Endothelial cell of umbilical vein (primary cell): ENCODE measurements at regions not wholly inside any gene's neighbourhood (a gene's known extent, or its start where the extent isn't known, plus 50 kb on each side); places are given as distances from the start of the nearest gene placed in this dataset.

ENCODE experiments used
- BruUV-seq: library from RNA; stranded (reverse); fragments of 400-500 nt; replicated peaks from 2 replicates; lab custom pipeline; 2021; lab: Mats Ljungman, UMichigan
- CTCF ChIA-PET: fragments of 300-600, 350-600 bp; sonication (Branson Sonifier 250); formaldehyde crosslinking; loops from one replicate; lab custom pipeline; 2021; ENCODE audit warnings: antibody characterized with exemption, inconsistent platforms; lab: Charles Lee
- POLR2A ChIA-PET: fragments of 300-600, 350-600 bp; sonication (Branson Sonifier 250); formaldehyde crosslinking; loops from one replicate; lab custom pipeline; 2021; ENCODE audit warnings: antibody characterized with exemption, inconsistent platforms; lab: Charles Lee
- DNase-seq: peaks from one replicate; pipeline ENCODE4 v3.0.0-alpha.2; 2011; ENCODE audit warnings: low read depth, low spot score
- FAIRE-seq: peaks from 2 replicates; lab custom pipeline; 2011; peaks lifted over from hg19 to GRCh38; lab: Jason Lieb, UNC
- H2AFZ ChIP-seq: 2 replicates; pipeline ENCODE4 v1.6.0; 2012; ENCODE audit warnings: low read depth, low read length, control low read depth, inconsistent platforms
- H3K27ac ChIP-seq: 2 replicates; pipeline ENCODE4 v1.5.1; 2011; ENCODE audit warnings: low read depth, mild to moderate bottlenecking, control low read depth, low read length, moderate library complexity; ENCODE audit not compliant: insufficient read depth
- H3K27me3 ChIP-seq, 2 experiments: 2 replicates each; pipeline versions ENCODE4 v1.6.0 to v1.6.1; 2011; ENCODE audit warnings: low read length in 2 of 2, mixed read lengths in 1 of 2; ENCODE audit not compliant: control insufficient read depth in 2 of 2, insufficient read depth in 2 of 2
- H3K36me3 ChIP-seq, 2 experiments: 2 replicates in 1 of 2; 3 replicates in 1 of 2; pipeline ENCODE4 v1.5.1; 2011; ENCODE audit warnings: low read length in 2 of 2, mild to moderate bottlenecking in 1 of 2, moderate library complexity in 1 of 2; ENCODE audit not compliant: control insufficient read depth in 2 of 2, insufficient read depth in 2 of 2; ENCODE audit errors: extremely low read depth in 1 of 2
- H3K4me1 ChIP-seq: 3 replicates; pipeline ENCODE4 v1.5.1; 2011; ENCODE audit warnings: mild to moderate bottlenecking, low read length; ENCODE audit not compliant: control insufficient read depth, insufficient read depth; ENCODE audit errors: extremely low read depth
- H3K4me2 ChIP-seq: 2 replicates; pipeline ENCODE4 v1.6.1; 2011; ENCODE audit warnings: low read length, control low read depth, mixed read lengths; ENCODE audit not compliant: insufficient read depth
- H3K4me3 ChIP-seq, 3 experiments: fragments of 200-600 bp in 1 of 3; sonication (generic), shearing (Covaris generic) in 1 of 3; replicated peaks in 1 of 3; 2 replicates each; pipeline ENCODE4 v1.5.1; 2011 to 2016; ENCODE audit warnings: control low read depth in 3 of 3, low read length in 3 of 3, mild to moderate bottlenecking in 2 of 3, inconsistent platforms in 1 of 3, low read depth in 1 of 3, moderate library complexity in 1 of 3; ENCODE audit not compliant: insufficient read depth in 1 of 3
- H3K79me2 ChIP-seq: 2 replicates; pipeline ENCODE4 v1.6.0; 2012; ENCODE audit warnings: low read length, inconsistent platforms; ENCODE audit not compliant: control insufficient read depth, insufficient read depth
- H3K9ac ChIP-seq: replicated peaks from 2 replicates; pipeline ENCODE3; 2011; ENCODE audit warnings: low read length, control low read depth; ENCODE audit not compliant: insufficient read depth; ENCODE audit errors: extremely low read depth
- H3K9me1 ChIP-seq: replicated peaks from 3 replicates; pipeline ENCODE4 v1.6.0; 2011; ENCODE audit warnings: mild to moderate bottlenecking, low read length; ENCODE audit not compliant: control insufficient read depth, insufficient read depth; ENCODE audit errors: extremely low read depth
- H3K9me3 ChIP-seq: replicated peaks from 2 replicates; pipeline ENCODE4 v1.5.1; 2012; ENCODE audit warnings: low read length, inconsistent platforms; ENCODE audit not compliant: control insufficient read depth, insufficient read depth
- H4K20me1 ChIP-seq: replicated peaks from 2 replicates; pipeline ENCODE3; 2011; ENCODE audit warnings: mild to moderate bottlenecking, low read length; ENCODE audit not compliant: control insufficient read depth, insufficient read depth; ENCODE audit errors: extremely low read depth
- EZH2 ChIP-seq: IDR thresholded peaks from 2 replicates; pipeline ENCODE4 v1.6.1; 2012; ENCODE audit warnings: borderline replicate concordance, low read depth, mild to moderate bottlenecking, moderate library complexity, low read length, inconsistent platforms; ENCODE audit not compliant: severe bottlenecking
- FOS ChIP-seq: IDR thresholded peaks from 2 replicates; pipeline ENCODE4 v1.6.1; 2011; ENCODE audit warnings: mild to moderate bottlenecking, low read length, moderate library complexity, borderline replicate concordance; ENCODE audit not compliant: insufficient read depth
- GATA2 ChIP-seq: IDR thresholded peaks from 2 replicates; pipeline ENCODE4 v1.7.0; 2011; ENCODE audit warnings: low read depth, mild to moderate bottlenecking, moderate library complexity, mixed read lengths, low read length; ENCODE audit not compliant: insufficient read length, insufficient read depth
- JUN ChIP-seq: IDR thresholded peaks from 2 replicates; pipeline ENCODE4 v1.6.1; 2011; ENCODE audit warnings: borderline replicate concordance, low read depth; ENCODE audit not compliant: insufficient read length, insufficient read depth
- MYC ChIP-seq: IDR thresholded peaks from one replicate; pipeline ENCODE4 v1.6.1; 2011; ENCODE audit warnings: mild to moderate bottlenecking, low read depth, low read length
- POLR2A ChIP-seq: IDR thresholded peaks from 2 replicates; pipeline ENCODE4 v1.6.1; 2012; ENCODE audit warnings: low read depth, mild to moderate bottlenecking, control low read depth, low read length
- POLR2AphosphoS5 ChIP-seq: IDR thresholded peaks from 2 replicates; pipeline ENCODE4 v1.6.1; 2012; ENCODE audit warnings: low read depth, mild to moderate bottlenecking, control low read depth, low read length, moderate library complexity; ENCODE audit not compliant: insufficient read depth
- dilution Hi-C: fragments of 300-500 bp; cut with MboI; formaldehyde crosslinking; loops from one replicate; pipeline ENCODE4 v1.15.0; 2019; ENCODE audit warnings: low sequenced_read_pairs; ENCODE audit not compliant: extremely low pct_ligation_motif_present
- intact Hi-C: fragments of 100-400 bp; cut with micrococcal nuclease; formaldehyde crosslinking; loops from one replicate; pipeline ENCODE4 v1.10.0; 2022
- TF ChIP-seq, protein P1 (sequence below): IDR thresholded peaks from 2 replicates; pipeline ENCODE4 v1.6.1; 2011; ENCODE audit not compliant: insufficient read depth, insufficient read length
- TF ChIP-seq, protein P2 (sequence below), 2 donors: IDR thresholded peaks; 1 replicate in 1 of 2; 2 replicates in 1 of 2; pipeline ENCODE4 v1.5.1; 2011; ENCODE audit warnings: low read length in 2 of 2, mild to moderate bottlenecking in 2 of 2, moderate library complexity in 2 of 2, control low read depth in 1 of 2, inconsistent platforms in 1 of 2, low read depth in 1 of 2; ENCODE audit not compliant: insufficient read depth in 1 of 2; ENCODE audit errors: extremely low read depth in 1 of 2

DNA sequence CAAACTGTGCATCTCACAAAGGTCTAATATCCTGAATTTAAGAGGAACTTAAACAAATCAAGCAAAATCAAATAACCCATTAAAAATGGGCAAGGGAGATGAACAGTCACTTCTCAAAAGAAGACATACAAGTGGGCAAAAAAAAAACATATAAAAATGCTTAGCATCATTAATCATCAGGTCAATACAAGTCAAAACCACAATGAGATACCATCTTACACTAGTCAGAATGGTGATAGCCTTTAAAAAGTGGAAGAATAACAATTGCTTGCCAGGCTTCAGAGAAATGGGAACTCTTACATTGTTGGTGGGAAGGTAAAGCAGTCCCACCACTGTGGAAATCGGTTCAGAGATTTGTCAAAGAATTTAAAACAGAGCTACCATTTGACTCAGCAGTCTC is 646.7 kb upstream of the PTCHD4 start:
- no peaks in the 10 kb centered on the region for H3K79me2 ChIP-seq
- POLR2A ChIA-PET, result no interaction called here
- FAIRE-seq (no peak), DNase-seq (no peak)
- no peaks in the 10 kb centered on the region for H3K4me1 ChIP-seq
- no peaks in the 10 kb centered on the region for H3K27me3 ChIP-seq
- no peak overlapping the region for H3K9ac ChIP-seq
- intact Hi-C loops (no loop called here), dilution Hi-C loops (no loop called here)
- H3K9me3 ChIP-seq, result no peaks in the 10 kb centered on the region
- no TSS peak for BruUV-seq
- CTCF ChIA-PET, result no interaction called here
- H2AFZ ChIP-seq, result no peak overlapping the region
- no peak overlapping the region for H3K27ac ChIP-seq
- no peaks in the 10 kb centered on the region for H3K36me3 ChIP-seq
- no peak overlapping the region for H3K4me2 ChIP-seq
- no peak overlapping the region for H3K4me3 ChIP-seq
- H4K20me1 ChIP-seq, result no peaks in the 10 kb centered on the region
- no peak for TF ChIP-seq POLR2AphosphoS5
- no peak for TF ChIP-seq MYC
- TF ChIP-seq, protein P1, sequence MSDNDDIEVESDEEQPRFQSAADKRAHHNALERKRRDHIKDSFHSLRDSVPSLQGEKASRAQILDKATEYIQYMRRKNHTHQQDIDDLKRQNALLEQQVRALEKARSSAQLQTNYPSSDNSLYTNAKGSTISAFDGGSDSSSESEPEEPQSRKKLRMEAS, result no peak
- H3K9me1 ChIP-seq, result no peaks in the 10 kb centered on the region

DNA sequence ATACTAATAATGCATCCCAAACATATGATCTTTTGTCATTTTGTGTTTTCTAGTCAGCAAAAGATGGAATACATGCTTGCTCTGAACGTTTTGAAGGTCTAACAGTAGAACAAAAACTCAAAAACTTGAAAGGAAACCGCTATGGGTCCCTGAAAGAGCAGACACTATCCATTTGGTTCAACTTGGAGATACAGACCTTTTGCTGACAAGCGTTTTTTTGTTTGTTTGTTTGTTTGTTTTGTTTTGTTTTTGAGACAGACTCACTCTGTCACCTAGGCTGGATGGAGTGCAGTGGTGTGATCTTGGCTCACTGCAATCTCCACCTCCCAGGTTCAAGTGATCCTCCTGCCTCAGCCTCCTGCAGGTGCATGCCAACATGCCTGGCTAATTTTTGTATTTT is 644.3 kb upstream of the PTCHD4 start:
- Histone ChIP-seq H3K9me3 (no peaks in the 10 kb centered on the region), H3K27me3 (no peaks in the 10 kb centered on the region), H3K27ac (no peak overlapping the region), H3K9ac (no peak overlapping the region), H4K20me1 (no peaks in the 10 kb centered on the region), H3K4me1 (no peaks in the 10 kb centered on the region), H3K9me1 (no peaks in the 10 kb centered on the region), H3K4me2 (no peak overlapping the region), H3K36me3 (no peaks in the 10 kb centered on the region), H2AFZ (no peak overlapping the region), H3K4me3 (no peak overlapping the region), H3K79me2 (no peaks in the 10 kb centered on the region)
- no peak for FAIRE-seq
- intact Hi-C loops (no loop called here), dilution Hi-C loops (no loop called here)
- DNase-seq, result no peak
- ChIA-PET CTCF (no interaction called here), POLR2A (no interaction called here)
- TF ChIP-seq POLR2A (no peak), GATA2 (no peak), POLR2AphosphoS5 (no peak), JUN (no peak), MYC (no peak), FOS (no peak), EZH2 (no peak)
- TF ChIP-seq, protein P1, result no peak
- TF ChIP-seq, protein P2, sequence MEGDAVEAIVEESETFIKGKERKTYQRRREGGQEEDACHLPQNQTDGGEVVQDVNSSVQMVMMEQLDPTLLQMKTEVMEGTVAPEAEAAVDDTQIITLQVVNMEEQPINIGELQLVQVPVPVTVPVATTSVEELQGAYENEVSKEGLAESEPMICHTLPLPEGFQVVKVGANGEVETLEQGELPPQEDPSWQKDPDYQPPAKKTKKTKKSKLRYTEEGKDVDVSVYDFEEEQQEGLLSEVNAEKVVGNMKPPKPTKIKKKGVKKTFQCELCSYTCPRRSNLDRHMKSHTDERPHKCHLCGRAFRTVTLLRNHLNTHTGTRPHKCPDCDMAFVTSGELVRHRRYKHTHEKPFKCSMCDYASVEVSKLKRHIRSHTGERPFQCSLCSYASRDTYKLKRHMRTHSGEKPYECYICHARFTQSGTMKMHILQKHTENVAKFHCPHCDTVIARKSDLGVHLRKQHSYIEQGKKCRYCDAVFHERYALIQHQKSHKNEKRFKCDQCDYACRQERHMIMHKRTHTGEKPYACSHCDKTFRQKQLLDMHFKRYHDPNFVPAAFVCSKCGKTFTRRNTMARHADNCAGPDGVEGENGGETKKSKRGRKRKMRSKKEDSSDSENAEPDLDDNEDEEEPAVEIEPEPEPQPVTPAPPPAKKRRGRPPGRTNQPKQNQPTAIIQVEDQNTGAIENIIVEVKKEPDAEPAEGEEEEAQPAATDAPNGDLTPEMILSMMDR (IDR thresholded peaks at IDR 0.05; ENCODE audit: extremely low read depth in 1 of 2, insufficient read depth in 1 of 2, low read depth in 1 of 2, low read length in 2 of 2), result no peak
- no TSS peak for BruUV-seq
